ENCODE measurements at regions not wholly inside any gene's neighbourhood (a gene's known extent, or its start where the extent isn't known, plus 50 kb on each side); places are given as distances from the start of the nearest gene placed in this dataset.
"Not testable (repeated sequence)": the region's sequence is repeated elsewhere in the genome, so short reads cannot be mapped to it uniquely, and the experiment has no call there.

- no peak overlapping the region for H3K9ac ChIP-seq (ENCODE audit: low read depth, low read length)
- no peaks in the 10 kb centered on the region for H4K20me1 ChIP-seq (ENCODE audit: insufficient read depth, low read length)
- DNase-seq (no peak), ATAC-seq (ENCODE audit: insufficient read depth, low read depth) (no peak)
- H2AFZ ChIP-seq (ENCODE audit: low read depth, low read length) = no peak overlapping the region
- H3K27ac ChIP-seq (ENCODE audit: low read length) = no peak overlapping the region
- H3K4me2 ChIP-seq (ENCODE audit: insufficient read depth, low read length) = no peak overlapping the region
- H3K79me2 ChIP-seq (ENCODE audit: insufficient read depth, low read length) = no peaks in the 10 kb centered on the region
- TF ChIP-seq CTCF (IDR thresholded peaks at IDR 0.05; ENCODE audit: borderline replicate concordance, extremely low read depth, low read length, poor library complexity, severe bottlenecking) = no peak
- TF ChIP-seq EZH2 (IDR thresholded peaks at IDR 0.05; ENCODE audit: borderline replicate concordance, low read depth, low read length, severe bottlenecking) = no peak
- H3K4me1 ChIP-seq (ENCODE audit: insufficient read depth, low read length) = peaks cover 21% of the 10 kb centered on the region
- no peak overlapping the region for H3K4me3 ChIP-seq (ENCODE audit: low read depth in 1 of 2, low read length in 2 of 2)
- no peaks in the 10 kb centered on the region for H3K27me3 ChIP-seq (ENCODE audit: insufficient read depth, low read length, poor library complexity)
- H3K9me3 ChIP-seq (ENCODE audit: insufficient read depth, low read length, severe bottlenecking) = no peaks in the 10 kb centered on the region
- H3K36me3 ChIP-seq (ENCODE audit: insufficient read depth, low read length) = no peaks in the 10 kb centered on the region
Measured at GRCh38 chr10:33052263-33052875, 94.3 kb upstream of the ITGB1 start.

- H3K9me3 ChIP-seq (ENCODE audit: insufficient read depth, low read length, severe bottlenecking); H4K20me1 ChIP-seq (ENCODE audit: insufficient read depth, low read length); H3K79me2 ChIP-seq (ENCODE audit: insufficient read depth, low read length); H3K27me3 ChIP-seq (ENCODE audit: insufficient read depth, low read length, poor library complexity); H3K36me3 ChIP-seq (ENCODE audit: insufficient read depth, low read length): not testable (repeated sequence)
- peak; percentile 72 for ATAC-seq (ENCODE audit: insufficient read depth, low read depth)
- peaks cover 21% of the 10 kb centered on the region for H3K4me1 ChIP-seq (ENCODE audit: insufficient read depth, low read length)
- peak; percentile 75 for DNase-seq
- peak overlapping the region; percentile 48 for H3K9ac ChIP-seq (ENCODE audit: low read depth, low read length)
- peak overlapping the region; percentile 32 to 63; a peak in 3 of 4 replicates for H3K4me3 ChIP-seq (ENCODE audit: low read depth in 1 of 2, low read length in 2 of 2)
- peak overlapping the region; percentile 79 for H3K4me2 ChIP-seq (ENCODE audit: insufficient read depth, low read length)
- peak overlapping the region; percentile 75 for H3K27ac ChIP-seq (ENCODE audit: low read length)
- H2AFZ ChIP-seq (ENCODE audit: low read depth, low read length) = peak overlapping the region; percentile 74
Measured at GRCh38 chr10:33049963-33050920, 92.2 kb upstream of the ITGB1 start.

GRCh38 chr10:33048223-33048622, 90.2 kb upstream of the ITGB1 start:
- Histone ChIP-seq H2AFZ (ENCODE audit: low read depth, low read length) (no peak overlapping the region), H3K36me3 (ENCODE audit: insufficient read depth, low read length) (no peaks in the 10 kb centered on the region), H3K9me3 (ENCODE audit: insufficient read depth, low read length, severe bottlenecking) (no peaks in the 10 kb centered on the region), H3K27ac (ENCODE audit: low read length) (no peak overlapping the region), H3K4me3 (ENCODE audit: low read depth in 1 of 2, low read length in 2 of 2) (no peak overlapping the region), H3K4me1 (ENCODE audit: insufficient read depth, low read length) (peaks cover 21% of the 10 kb centered on the region), H3K4me2 (ENCODE audit: insufficient read depth, low read length) (no peak overlapping the region), H4K20me1 (ENCODE audit: insufficient read depth, low read length) (no peaks in the 10 kb centered on the region), H3K9ac (ENCODE audit: low read depth, low read length) (no peak overlapping the region), H3K79me2 (ENCODE audit: insufficient read depth, low read length) (no peaks in the 10 kb centered on the region), H3K27me3 (ENCODE audit: insufficient read depth, low read length, poor library complexity) (no peaks in the 10 kb centered on the region)
- DNase-seq = no peak
- ATAC-seq (ENCODE audit: insufficient read depth, low read depth) = no peak
- TF ChIP-seq EZH2 (IDR thresholded peaks at IDR 0.05; ENCODE audit: borderline replicate concordance, low read depth, low read length, severe bottlenecking) (no peak), CTCF (IDR thresholded peaks at IDR 0.05; ENCODE audit: borderline replicate concordance, extremely low read depth, low read length, poor library complexity, severe bottlenecking) (no peak)

GRCh38 chr10:33047655-33048054, 89.6 kb upstream of the ITGB1 start:
- no peaks in the 10 kb centered on the region for H4K20me1 ChIP-seq (ENCODE audit: insufficient read depth, low read length)
- no peak overlapping the region for H3K27ac ChIP-seq (ENCODE audit: low read length)
- H3K4me1 ChIP-seq (ENCODE audit: insufficient read depth, low read length) = peaks cover 21% of the 10 kb centered on the region
- ATAC-seq (ENCODE audit: insufficient read depth, low read depth) (no peak), DNase-seq (no peak)
- H3K9me3 ChIP-seq (ENCODE audit: insufficient read depth, low read length, severe bottlenecking) = no peaks in the 10 kb centered on the region
- TF ChIP-seq CTCF (IDR thresholded peaks at IDR 0.05; ENCODE audit: borderline replicate concordance, extremely low read depth, low read length, poor library complexity, severe bottlenecking) (peak; percentile 20), EZH2 (IDR thresholded peaks at IDR 0.05; ENCODE audit: borderline replicate concordance, low read depth, low read length, severe bottlenecking) (no peak)
- no peak overlapping the region for H3K4me3 ChIP-seq (ENCODE audit: low read depth in 1 of 2, low read length in 2 of 2)
- no peak overlapping the region for H2AFZ ChIP-seq (ENCODE audit: low read depth, low read length)
- H3K79me2 ChIP-seq (ENCODE audit: insufficient read depth, low read length) = no peaks in the 10 kb centered on the region
- H3K27me3 ChIP-seq (ENCODE audit: insufficient read depth, low read length, poor library complexity) = no peaks in the 10 kb centered on the region
- H3K9ac ChIP-seq (ENCODE audit: low read depth, low read length) = no peak overlapping the region
- H3K36me3 ChIP-seq (ENCODE audit: insufficient read depth, low read length) = no peaks in the 10 kb centered on the region
- no peak overlapping the region for H3K4me2 ChIP-seq (ENCODE audit: insufficient read depth, low read length)
